GM10248 (cell line): ENCODE measurements at regions not wholly inside any gene's neighbourhood (a gene's known extent, or its start where the extent isn't known, plus 50 kb on each side); places are given as distances from the start of the nearest gene placed in this dataset.
"Not testable (repeated sequence)": the region's sequence is repeated elsewhere in the genome, so short reads cannot be mapped to it uniquely, and the experiment has no call there.

Source experiments
- CTCF ChIA-PET: fragments of 300-600 bp; sonication (Branson Sonifier 250); formaldehyde crosslinking; extraction: SDS; loops from one replicate; lab custom pipeline; 2021; ENCODE audit warnings: antibody characterized with exemption; lab: Yijun Ruan, JAX
- POLR2A ChIA-PET: fragments of 350-650 bp; sonication (Branson Sonifier 250); formaldehyde crosslinking; extraction: SDS; loops from one replicate; lab custom pipeline; 2020; ENCODE audit warnings: antibody characterized with exemption; lab: Yijun Ruan, JAX
- DNase-seq: peaks from one replicate; pipeline ENCODE4 v3.0.0; 2012; ENCODE audit errors: extremely low spot score
- CTCF ChIP-seq: IDR thresholded peaks from 2 replicates; pipeline ENCODE4 v1.5.1; 2012; ENCODE audit warnings: mild to moderate bottlenecking, low read depth; ENCODE audit errors: extremely low read depth, missing control alignments, control extremely low read depth

- CTCF ChIA-PET, result interaction anchor here (0.8 kb wide), 1 partner anchor 12 kb away, joined by 3 read pairs; no protein-coding TSS in a partner anchor
- DNase-seq, result no peak
- TF ChIP-seq CTCF, result no peak
- POLR2A ChIA-PET, result no interaction called here
Observed at GRCh38 chrX:115702982-115703381, 142.0 kb downstream of the PLS3 start.

GRCh38 chrX:115709039-115709438 is 148.1 kb downstream of the PLS3 start:
- ChIA-PET POLR2A (no interaction called here), CTCF (no interaction called here)
- no peak for DNase-seq
- no peak for TF ChIP-seq CTCF

- CTCF ChIA-PET, result interaction anchor here (1.8 kb wide), 1 partner anchor 22 kb away, joined by 4 read pairs; no protein-coding TSS in a partner anchor
Observed at GRCh38 chrX:115712484-115712883, 151.5 kb downstream of the PLS3 start.

GRCh38 chrX:115713460-115713859 is 152.5 kb downstream of the PLS3 start:
- DNase-seq, result no peak
- ChIA-PET CTCF (interaction anchor here (1.8 kb wide), 1 partner anchor 23 kb away, joined by 4 read pairs; no protein-coding TSS in a partner anchor), POLR2A (no interaction called here)
- no peak for TF ChIP-seq CTCF

More at GRCh38 chrX:115712484-115712883, 151.5 kb downstream of the PLS3 start:
- no peak for TF ChIP-seq CTCF
- POLR2A ChIA-PET, result no interaction called here
- no peak for DNase-seq

GRCh38 chrX:115719171-115719570 is 158.2 kb downstream of the PLS3 start:
- POLR2A ChIA-PET, result no interaction called here
- CTCF ChIA-PET, result no interaction called here
- TF ChIP-seq CTCF, result no peak
- no peak for DNase-seq

GRCh38 chrX:115722724-115723433 is 161.9 kb downstream of the PLS3 start:
- POLR2A ChIA-PET, DNase-seq, CTCF ChIA-PET: not testable (repeated sequence)

GRCh38 chrX:115725370-115725769 is 164.4 kb downstream of the PLS3 start:
- POLR2A ChIA-PET, CTCF ChIA-PET: not testable (repeated sequence)

GRCh38 chrX:115727792-115728732 is 167.1 kb downstream of the PLS3 start:
- POLR2A ChIA-PET, CTCF ChIA-PET, DNase-seq: not testable (repeated sequence)

More at GRCh38 chrX:115725370-115725769, 164.4 kb downstream of the PLS3 start:
- not testable (repeated sequence) for DNase-seq

- POLR2A ChIA-PET, CTCF ChIA-PET, DNase-seq: not testable (repeated sequence)
Observed at GRCh38 chrX:115732530-115732929, 171.6 kb downstream of the PLS3 start.

- CTCF ChIA-PET, POLR2A ChIA-PET, DNase-seq: not testable (repeated sequence)
Observed at GRCh38 chrX:115735269-115735668, 174.3 kb downstream of the PLS3 start.
